A549 (cell line): ENCODE measurements at regions not wholly inside any gene's neighbourhood (a gene's known extent, or its start where the extent isn't known, plus 50 kb on each side); places are given as distances from the start of the nearest gene placed in this dataset.

Source experiments
- MYC ChIP-seq: IDR thresholded peaks from 2 replicates; pipeline ENCODE4 v1.6.1; 2012; ENCODE audit warnings: mild to moderate bottlenecking, inconsistent platforms, low read length, improper control_type of control experiment, borderline replicate concordance
- ZFP36 ChIP-seq: fragments of 450-650 bp; IDR thresholded peaks from 2 replicates; pipeline ENCODE4 v1.6.1; 2014; ENCODE audit warnings: borderline replicate concordance; ENCODE audit not compliant: partially characterized antibody
- TF ChIP-seq, protein P1 (sequence below): fragments of >200 bp; sonication (Bioruptor Twin); formaldehyde crosslinking; IDR thresholded peaks from 3 replicates; pipeline ENCODE4 v1.5.1; 2016

DNA sequence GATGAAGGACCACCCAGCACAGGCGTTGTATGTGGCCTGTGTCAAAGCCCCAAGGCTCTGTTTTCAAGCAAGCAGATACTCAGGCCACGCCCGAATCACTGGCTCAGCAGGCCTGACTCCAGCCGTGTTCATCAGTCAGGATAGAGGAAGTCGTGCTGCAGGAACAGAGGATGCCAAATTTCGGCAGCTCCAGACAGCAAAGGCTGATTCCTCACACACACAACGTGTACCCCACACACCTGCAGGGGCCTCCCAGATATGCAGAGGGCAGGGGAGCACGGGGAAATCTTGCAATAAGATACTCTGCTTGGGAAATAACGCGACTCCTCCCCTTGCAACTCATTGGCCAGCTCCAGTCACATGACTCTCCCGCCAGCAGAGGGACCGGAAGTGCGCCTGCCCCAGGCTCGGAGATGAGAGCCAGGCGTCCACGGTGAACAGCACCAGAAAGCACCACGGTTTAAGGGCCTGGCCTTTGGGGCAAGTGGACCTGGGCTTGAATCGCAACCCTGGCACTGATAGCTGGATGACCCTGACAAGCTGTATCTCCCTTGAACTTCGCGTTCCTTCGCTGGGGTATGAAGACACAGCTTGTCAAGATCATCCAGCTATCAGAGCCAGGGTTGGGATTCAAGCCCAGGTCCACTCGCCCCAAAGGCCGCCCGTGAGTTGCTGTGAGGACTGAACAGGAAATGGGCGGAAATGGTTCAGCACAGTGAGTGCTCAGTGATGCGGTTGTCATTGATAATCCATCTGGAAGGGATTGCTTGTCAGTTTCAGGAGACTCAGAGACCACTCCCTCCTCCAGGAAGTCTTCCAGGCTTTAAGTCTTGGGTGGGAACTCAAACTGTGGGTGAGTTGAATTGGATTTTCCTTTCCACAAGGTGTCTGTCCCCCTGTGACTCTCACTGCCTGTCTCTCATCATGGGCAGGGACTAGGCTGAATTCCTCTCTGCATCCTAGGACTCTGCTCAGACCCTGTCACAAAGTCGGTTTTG lies 88.5 kb downstream of the MYEOV start:
- no peak for TF ChIP-seq MYC
- TF ChIP-seq, protein P1, sequence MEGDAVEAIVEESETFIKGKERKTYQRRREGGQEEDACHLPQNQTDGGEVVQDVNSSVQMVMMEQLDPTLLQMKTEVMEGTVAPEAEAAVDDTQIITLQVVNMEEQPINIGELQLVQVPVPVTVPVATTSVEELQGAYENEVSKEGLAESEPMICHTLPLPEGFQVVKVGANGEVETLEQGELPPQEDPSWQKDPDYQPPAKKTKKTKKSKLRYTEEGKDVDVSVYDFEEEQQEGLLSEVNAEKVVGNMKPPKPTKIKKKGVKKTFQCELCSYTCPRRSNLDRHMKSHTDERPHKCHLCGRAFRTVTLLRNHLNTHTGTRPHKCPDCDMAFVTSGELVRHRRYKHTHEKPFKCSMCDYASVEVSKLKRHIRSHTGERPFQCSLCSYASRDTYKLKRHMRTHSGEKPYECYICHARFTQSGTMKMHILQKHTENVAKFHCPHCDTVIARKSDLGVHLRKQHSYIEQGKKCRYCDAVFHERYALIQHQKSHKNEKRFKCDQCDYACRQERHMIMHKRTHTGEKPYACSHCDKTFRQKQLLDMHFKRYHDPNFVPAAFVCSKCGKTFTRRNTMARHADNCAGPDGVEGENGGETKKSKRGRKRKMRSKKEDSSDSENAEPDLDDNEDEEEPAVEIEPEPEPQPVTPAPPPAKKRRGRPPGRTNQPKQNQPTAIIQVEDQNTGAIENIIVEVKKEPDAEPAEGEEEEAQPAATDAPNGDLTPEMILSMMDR = no peak
- TF ChIP-seq ZFP36 = peak; percentile 68
